ENCODE measurements at regions not wholly inside any gene's neighbourhood (a gene's known extent, or its start where the extent isn't known, plus 50 kb on each side); places are given as distances from the start of the nearest gene placed in this dataset.

GRCh38 chr6:132929141-132929540 lies 114.8 kb downstream of the RPS12 start:
- Histone ChIP-seq H3K36me3 (replicated peaks in 1 of 2) (no peaks in the 10 kb centered on the region), H3K4me1 (replicated peaks in 1 of 2) (no peaks in the 10 kb centered on the region), H3K9me3 (replicated peaks in 1 of 3) (no peaks in the 10 kb centered on the region), H3K4me3 (no peak overlapping the region), H3K27me3 (no peaks in the 10 kb centered on the region), H3K27ac (no peak overlapping the region)
- DNase-seq: no peak
- TF ChIP-seq CTCF (IDR thresholded peaks at IDR 0.05) (no peak), POLR2A (IDR thresholded peaks at IDR 0.05) (no peak)
- intact Hi-C loops (cut with DNase I): no loop called here
- 58 to 63% (median 62%) methylated on average over 4 of the region's 4 CpGs for WGBS, 4 donors

- Histone ChIP-seq H3K36me3 (replicated peaks in 1 of 2) (no peaks in the 10 kb centered on the region), H3K27me3 (no peaks in the 10 kb centered on the region), H3K27ac (no peak overlapping the region), H3K9me3 (replicated peaks in 1 of 3) (no peaks in the 10 kb centered on the region), H3K4me1 (replicated peaks in 1 of 2) (no peaks in the 10 kb centered on the region), H3K4me3 (no peak overlapping the region)
- WGBS, 4 donors: 75 to 85% (median 79%) methylated on average over 6 of the region's 6 CpGs
- intact Hi-C loops (cut with DNase I): no loop called here
- no peak for TF ChIP-seq POLR2A (IDR thresholded peaks at IDR 0.05)
- DNase-seq: no peak
These were observed 116.9 kb downstream of the RPS12 start for GRCh38 chr6:132931313-132931712.

GRCh38 chr6:132931936-132932514 lies 117.7 kb downstream of the RPS12 start:
- Histone ChIP-seq H3K36me3 (replicated peaks in 1 of 2) (no peaks in the 10 kb centered on the region), H3K27me3 (no peaks in the 10 kb centered on the region), H3K27ac (no peak overlapping the region), H3K4me1 (replicated peaks in 1 of 2) (no peaks in the 10 kb centered on the region), H3K4me3 (no peak overlapping the region), H3K9me3 (replicated peaks in 1 of 3) (no peaks in the 10 kb centered on the region)
- DNase-seq: no peak
- TF ChIP-seq POLR2A (IDR thresholded peaks at IDR 0.05) (no peak), CTCF (IDR thresholded peaks at IDR 0.05) (no peak)
- intact Hi-C loops (cut with DNase I): no loop called here
- WGBS, 4 donors: 67 to 87% (median 76%) methylated on average over 5 of the region's 5 CpGs

GRCh38 chr6:132932588-132932987 lies 118.2 kb downstream of the RPS12 start:
- Histone ChIP-seq H3K27me3 (no peaks in the 10 kb centered on the region), H3K9me3 (replicated peaks in 1 of 3) (no peaks in the 10 kb centered on the region), H3K4me3 (no peak overlapping the region), H3K27ac (no peak overlapping the region), H3K4me1 (replicated peaks in 1 of 2) (no peaks in the 10 kb centered on the region), H3K36me3 (replicated peaks in 1 of 2) (no peaks in the 10 kb centered on the region)
- intact Hi-C loops (cut with DNase I): no loop called here
- TF ChIP-seq POLR2A (IDR thresholded peaks at IDR 0.05) (no peak), CTCF (IDR thresholded peaks at IDR 0.05) (no peak)
- no peak for DNase-seq
- WGBS, 4 donors: 71 to 81% (median 76%) methylated on average over 7 to 9 of the region's 9 CpGs

GRCh38 chr6:132933090-132933489 lies 118.7 kb downstream of the RPS12 start:
- intact Hi-C loops (cut with DNase I): no loop called here
- H3K27ac ChIP-seq: no peak overlapping the region
- no peak overlapping the region for H3K4me3 ChIP-seq
- no peak for DNase-seq
- H3K36me3 ChIP-seq (replicated peaks in 1 of 2): no peaks in the 10 kb centered on the region
- TF ChIP-seq POLR2A (IDR thresholded peaks at IDR 0.05) (no peak), CTCF (IDR thresholded peaks at IDR 0.05) (no peak)
- no peaks in the 10 kb centered on the region for H3K27me3 ChIP-seq
- no peaks in the 10 kb centered on the region for H3K9me3 ChIP-seq (replicated peaks in 1 of 3)
- WGBS, 4 donors: 31 to 37% (median 35%) methylated on average over 8 of the region's 8 CpGs
- H3K4me1 ChIP-seq (replicated peaks in 1 of 2): no peaks in the 10 kb centered on the region
